HG03457 (cell line): ENCODE measurements at regions not wholly inside any gene's neighbourhood (a gene's known extent, or its start where the extent isn't known, plus 50 kb on each side); places are given as distances from the start of the nearest gene placed in this dataset.
A peak's percentile ranks its signal among the peaks of the same experiment; 100 is the strongest.
"Not testable (repeated sequence)": the region's sequence is repeated elsewhere in the genome, so short reads cannot be mapped to it uniquely, and the experiment has no call there.

Experiments
- ATAC-seq: cut with Tn5 transposase; IDR thresholded peaks from one replicate; pipeline ENCODE4 v1.9.1; 2021; ENCODE audit warnings: moderate number of reproducible peaks; ENCODE audit not compliant: unreplicated experiment

DNA sequence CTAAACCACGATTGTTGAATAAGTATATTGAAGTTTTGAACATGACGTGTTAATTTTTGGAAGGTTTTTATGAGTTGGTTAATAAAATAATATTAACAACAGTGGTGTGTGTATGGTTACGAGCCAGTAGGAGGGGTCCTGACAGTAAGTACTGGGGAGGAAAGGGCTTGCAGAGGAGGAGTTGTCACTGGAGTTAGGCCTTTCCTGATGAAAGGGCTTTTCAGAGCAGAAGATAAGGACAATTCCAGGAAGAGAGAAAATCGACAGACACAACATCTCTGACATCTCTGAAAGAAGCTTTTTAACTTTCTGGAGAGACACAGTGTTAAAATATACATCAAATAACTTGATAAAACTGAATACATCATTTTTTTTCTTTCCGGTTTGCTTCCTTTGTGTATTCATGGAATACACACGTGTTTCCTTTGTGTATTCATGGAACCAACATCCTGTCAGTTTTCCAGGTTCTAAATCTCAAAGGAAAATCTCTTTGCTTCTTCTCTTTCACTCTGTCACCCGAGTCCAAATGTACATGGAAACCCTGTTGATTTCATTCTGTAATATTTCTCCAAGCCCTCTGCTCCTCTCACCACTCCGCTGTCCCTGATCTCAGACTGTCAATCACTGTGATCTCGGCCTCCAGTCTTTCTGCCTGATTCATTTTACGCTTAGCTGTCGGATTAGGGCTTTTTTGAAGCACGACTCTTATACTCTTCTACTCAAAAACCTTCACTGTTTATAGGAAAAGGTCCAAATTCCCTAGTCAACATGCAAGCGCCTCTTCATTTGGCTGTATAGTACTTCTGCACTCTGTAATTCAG, 374.4 kb downstream of the DLEU7 start:
- ATAC-seq: no peak

DNA sequence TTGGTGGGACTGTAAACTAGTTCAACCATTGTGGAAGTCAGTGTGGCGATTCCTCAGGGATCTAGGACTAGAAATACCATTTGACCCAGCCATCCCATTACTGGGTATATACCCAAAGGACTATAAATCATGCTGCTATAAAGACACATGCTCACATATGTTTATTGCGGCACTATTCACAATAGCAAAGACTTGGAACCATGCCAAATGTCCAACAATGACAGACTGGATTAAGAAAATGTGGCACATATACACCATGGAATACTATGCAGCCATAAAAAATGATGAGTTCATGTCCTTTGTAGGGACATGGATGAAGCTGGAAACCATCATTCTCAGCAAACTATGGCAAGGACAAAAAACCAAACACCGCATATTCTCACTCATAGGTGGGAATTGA, 370.4 kb downstream of the DLEU7 start:
- ATAC-seq: not testable (repeated sequence)

DNA sequence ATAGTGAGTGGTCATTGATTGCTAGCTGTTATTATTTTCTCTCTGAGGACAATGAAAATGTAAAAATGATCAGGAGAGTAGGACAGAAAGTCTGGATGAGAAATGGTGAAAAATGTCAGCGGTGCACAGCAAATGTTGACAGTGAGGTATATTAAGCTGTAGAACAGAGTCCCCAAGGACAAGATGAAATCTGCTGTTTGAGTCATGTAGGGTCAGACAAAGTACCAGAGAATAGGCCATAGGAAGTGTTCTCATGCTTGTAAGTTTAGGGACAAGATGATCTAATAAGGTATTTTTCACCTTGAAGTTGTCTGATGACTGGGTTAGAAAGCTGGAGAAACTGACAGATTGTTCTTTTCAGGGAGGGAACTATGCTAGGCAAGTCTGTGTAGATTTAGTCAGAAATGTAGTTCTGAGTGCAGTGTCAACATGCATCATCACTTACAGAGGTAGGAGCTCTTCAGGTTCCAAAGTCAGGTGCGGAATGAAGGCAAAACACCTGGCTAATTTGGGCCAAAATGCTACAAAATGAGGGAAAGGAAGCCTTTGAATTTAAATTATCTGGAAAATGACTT, 369.3 kb downstream of the DLEU7 start:
- no peak for ATAC-seq

DNA sequence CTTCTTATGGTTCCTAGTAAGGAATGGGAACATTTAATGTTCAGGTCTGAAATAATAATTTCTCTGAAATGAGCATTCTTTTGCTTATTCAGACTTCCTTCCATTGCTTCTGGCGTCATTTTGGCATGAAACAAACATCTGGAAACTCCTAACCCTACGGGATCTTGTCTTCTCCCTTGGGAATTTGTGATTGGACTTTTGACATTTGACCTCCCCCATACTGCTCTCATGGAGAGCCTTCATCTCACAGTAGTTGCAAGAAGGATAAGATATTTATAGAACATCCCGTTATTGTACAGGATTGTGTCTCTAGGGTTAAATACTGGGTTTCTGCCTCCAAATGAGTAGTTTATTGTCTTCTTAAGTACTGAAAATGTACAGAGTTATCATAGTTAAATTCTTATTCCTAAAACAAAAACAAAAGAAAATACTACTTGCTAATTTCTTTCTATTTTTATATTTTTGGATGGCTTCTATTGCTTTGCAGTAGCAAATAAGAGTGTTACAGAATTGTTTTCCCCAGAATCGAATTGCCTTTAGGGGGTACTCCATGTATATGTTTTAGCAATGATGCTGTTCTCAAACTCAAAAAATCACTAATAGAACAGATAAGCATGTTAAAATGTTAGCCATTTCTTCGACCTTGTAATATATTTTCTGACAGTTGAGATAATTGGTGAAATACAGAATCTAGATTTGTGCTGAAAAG, 366.8 kb downstream of the DLEU7 start:
- no peak for ATAC-seq

DNA sequence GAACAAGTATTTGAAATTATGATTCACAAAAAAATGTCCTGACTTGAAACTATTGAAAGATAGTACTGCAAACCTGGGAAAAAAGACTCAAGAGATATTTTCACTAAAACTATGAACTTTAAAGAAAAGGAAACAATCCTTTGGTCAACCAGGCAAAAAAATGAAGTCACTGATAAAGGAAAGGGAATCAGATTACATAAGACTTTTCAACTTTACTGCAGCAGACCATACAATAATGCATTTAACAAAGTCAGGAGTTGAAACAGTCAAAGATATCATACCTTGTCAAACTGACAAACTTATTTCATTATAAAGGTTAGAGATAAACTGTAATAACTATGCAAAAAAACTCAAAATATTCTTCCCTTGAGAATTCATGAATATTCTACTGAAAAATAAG, 361.6 kb downstream of the DLEU7 start:
- ATAC-seq: no peak

DNA sequence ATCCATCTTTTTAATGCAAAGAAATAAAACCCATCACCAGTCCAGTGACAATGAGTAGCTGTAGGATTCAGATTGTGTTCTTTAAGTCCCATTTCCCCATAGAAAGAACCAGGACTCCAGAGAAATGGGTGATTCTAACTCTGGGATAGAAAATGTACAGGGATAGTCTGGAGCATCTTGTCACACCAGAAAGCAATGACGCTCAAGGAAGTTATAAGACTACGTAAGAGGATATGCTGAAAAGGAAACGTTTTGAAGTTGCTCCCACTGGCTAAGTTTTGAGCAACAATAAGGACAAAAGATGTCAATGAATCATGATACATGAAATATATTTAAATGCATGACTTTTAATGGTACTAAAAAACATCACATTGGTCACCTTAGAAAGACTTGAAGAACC, 360.1 kb downstream of the DLEU7 start:
- ATAC-seq: no peak

DNA sequence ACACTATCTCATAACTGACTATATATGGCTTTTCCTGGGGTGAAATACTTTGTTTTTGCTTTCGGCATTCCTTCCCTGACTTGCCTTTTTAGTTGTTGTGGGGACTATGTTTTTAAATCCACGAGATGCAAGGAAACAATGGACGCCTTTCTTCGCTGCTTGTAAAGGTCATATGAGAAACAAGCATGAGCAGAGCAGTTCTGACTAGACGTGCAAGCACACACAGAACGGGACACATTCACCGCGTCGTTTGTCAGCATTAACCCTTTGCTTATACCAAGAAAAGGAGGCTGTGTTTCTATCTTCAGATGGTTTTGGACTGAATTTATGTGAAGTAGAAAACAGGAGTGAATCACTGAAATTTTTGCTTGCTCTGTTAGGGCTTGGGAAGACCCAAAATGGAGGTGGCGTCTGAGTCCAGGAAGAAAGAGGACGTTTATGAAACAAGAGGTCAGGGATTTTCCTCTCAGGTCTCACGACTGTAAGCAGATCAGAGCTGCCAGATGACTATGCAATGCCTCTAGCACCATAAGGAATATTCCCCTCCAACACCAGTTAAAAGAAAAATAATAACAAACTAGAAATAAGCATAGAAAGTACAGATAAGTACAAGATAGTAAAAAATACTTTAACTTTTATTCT, 358.9 kb downstream of the DLEU7 start:
- no peak for ATAC-seq

DNA sequence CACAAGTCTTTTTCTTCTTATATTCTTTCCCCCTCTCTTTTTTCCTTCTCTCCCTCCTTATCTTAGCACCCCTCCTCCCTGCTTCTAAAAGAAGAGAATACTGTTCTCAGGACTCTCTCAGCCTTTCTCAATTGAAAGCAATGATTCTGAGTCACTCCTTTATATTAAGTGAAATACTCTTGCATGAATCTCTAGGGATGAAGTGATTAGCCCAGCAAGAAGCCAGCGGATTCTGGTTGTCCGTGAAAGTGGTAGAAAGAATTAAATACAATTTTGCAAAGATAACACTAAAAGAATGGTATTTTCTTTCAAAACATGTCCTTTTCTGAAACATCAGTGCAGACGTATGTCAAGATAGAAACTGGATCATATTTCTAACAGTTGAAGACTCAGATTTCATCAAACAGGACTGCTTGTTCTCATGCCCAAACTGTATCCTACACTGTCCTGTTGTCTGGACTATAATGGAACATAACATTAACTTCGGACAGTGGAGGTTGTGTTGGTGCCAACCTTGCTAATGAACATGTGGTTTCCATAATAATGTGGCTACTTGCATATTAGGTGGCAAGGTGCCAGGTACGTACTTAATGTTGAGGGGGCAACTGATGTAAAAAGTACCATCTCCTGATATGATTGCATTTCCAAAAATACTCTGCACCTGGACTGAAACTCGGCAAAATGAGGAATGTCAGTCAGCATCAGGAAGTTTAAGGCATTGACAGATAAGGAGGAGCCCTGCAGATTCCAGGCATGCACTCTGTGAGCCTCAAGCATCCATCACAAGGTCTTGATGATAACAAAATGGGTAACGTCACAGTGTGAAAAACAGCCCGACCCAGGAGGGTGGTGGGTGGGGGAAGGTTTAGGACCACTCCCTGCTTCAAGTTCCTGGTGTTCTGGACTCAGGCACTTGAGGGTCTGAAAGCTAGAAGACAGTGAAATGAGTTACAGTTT, 357.2 kb downstream of the DLEU7 start:
- ATAC-seq: no peak

DNA sequence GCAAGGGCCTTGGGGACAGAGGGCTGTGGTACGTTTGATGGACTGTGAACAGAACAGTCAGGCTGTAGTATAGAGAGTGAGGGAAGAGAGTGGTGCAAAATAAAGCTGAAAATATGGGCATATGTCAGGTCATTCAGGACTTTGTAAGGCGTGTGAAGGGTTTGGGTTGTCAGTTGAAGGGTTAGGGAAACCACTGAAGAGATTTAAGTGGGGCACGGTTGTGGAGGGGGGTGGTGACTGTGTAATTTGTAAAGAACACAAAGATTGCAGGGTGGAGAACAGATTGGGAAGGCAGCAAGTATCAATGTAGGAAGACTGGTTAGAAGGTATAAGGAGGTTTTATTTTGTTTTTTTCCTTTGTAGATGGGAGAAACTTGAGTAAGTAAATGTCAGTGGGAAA, 349.8 kb downstream of the DLEU7 start:
- ATAC-seq: no peak

DNA sequence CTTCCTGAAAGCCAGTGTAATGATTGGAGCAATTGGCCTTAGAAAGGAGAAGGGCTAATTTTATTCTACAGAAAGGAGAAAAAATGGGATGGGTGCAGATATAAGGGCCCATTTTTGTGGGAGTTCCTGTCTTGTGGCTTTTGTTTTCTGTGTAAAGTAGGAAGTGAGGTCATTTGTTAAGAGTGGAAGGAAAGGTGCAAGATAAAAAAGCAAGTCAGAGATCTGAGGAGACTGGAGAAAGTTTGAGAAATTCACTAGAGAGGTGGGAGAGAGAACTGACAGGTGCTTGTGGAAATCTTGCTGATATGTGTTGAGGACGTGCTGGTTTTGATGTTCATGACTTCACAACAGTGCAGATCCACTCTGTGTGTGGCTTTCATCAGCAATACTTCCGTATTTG, 349.4 kb downstream of the DLEU7 start:
- ATAC-seq: no peak

DNA sequence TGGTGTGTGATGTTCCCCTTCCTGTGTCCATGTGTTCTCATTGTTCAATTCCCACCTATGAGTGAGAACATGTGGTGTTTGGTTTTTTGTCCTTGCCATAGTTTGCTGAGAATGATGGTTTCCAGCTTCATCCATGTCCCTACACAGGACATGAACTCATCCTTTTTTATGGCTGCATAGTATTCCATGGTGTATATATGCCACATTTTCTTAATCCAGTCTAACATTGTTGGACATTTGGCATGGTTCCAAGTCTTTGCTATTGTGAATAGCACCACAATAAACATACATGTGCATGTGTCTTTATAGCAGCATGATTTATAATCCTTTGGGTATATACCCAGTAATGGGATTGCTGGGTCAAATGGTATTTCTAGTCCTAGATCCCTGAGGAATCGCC, 340.3 kb downstream of the DLEU7 start:
- ATAC-seq: not testable (repeated sequence)

DNA sequence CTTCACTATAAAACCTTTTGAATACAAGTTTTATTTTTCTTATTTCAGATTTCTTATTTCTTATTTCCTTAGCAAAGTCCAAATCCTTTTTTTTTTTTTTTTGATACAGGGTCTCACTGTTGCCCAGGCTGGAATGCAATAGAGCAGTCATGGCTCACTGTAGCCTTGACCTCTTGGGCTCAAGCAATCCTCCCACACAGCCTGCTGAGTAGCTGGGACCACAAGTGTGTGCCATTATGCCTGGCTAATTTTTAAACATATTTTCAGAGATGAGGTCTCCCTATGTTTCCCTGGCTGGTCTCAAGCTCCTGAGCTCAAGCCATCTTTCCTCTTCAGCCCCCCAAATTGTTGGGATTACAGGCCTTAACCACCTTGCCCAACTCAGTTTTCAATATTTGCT, 334.3 kb downstream of the DLEU7 start:
- ATAC-seq: no peak

DNA sequence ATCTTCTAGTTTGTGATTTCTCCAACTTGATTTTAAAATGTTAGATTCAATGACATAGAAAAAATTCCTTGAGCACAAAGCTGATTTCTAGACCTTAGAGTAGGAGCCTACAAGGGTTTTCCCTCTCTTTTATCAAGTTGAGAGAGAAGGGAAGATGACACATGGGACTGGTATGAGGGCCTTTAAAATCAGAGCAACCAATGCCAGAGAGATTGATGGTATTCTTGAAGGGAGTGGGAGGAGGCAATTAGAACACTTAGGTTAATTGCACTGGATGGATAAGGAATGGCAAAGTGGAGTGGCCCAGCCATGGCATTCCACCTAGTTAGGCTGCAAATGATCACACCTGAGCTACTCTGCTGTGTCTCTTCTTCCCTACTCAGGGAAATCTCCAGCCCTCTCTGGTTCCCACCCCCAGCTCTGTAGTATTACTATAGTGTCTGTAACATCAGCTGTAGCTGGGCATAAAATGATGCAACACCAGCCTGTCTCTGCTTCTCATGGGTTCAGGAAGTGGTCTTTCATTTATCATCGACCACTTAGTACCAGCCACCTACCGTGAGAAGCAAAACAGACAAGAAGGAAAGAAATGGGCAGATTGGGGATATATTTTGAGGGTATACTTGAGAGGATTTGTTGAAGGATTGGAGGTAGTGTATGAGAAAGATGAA, 333.6 kb downstream of the DLEU7 start:
- no peak for ATAC-seq

DNA sequence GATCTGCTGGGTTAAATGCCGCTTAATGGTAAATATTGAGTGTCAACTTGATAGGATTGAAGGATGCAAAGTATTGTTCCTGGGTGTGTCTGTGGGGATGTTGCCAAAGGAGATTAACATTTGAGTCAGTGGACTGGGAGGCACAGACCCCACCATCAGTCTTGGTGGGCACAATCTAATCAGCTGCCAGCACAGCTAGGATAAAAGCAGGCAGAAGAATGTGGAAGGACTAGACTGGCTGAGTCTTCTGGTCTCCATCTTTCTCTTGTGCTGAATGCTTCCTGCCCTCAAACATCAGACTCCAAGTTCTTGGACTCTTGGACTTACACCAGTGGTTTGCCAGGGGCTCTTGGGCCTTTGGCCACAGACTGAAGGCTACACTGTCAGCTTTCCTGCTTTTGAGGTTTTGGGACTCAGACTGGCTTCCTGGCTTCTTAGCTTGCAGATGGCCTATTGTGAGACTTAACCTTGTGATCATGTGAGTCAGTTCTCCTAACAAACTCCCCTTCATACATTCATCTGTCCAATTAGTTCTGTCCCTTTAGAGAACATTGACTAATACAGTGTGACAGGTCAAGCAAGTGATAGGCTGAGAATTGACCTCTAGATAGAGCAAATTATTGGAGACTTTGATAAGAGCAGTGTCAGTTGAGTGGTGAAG, 332.5 kb downstream of the DLEU7 start:
- not testable (repeated sequence) for ATAC-seq

DNA sequence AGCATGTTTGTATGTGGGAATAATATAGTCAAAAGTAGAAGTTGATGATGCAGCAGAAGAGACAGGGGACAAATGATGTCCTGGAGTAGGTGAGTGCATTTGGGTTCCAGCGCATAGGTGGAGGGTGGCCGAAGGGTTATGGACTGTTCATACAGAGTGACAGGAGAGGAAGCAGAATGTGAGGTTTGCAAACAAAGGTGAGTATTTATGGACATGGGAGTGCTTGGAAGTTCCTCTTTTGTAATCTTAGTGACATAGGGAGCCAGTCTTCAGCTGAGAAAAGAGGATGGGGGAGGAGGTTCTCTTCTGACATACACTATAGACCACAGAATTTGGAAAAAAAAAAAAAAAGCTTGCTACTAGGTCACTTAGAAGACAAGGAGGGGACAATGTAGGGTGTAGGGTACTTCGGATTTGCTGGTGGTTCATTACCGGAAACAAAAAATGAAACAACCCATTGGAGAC, 331.6 kb downstream of the DLEU7 start:
- peak; percentile 46 for ATAC-seq

DNA sequence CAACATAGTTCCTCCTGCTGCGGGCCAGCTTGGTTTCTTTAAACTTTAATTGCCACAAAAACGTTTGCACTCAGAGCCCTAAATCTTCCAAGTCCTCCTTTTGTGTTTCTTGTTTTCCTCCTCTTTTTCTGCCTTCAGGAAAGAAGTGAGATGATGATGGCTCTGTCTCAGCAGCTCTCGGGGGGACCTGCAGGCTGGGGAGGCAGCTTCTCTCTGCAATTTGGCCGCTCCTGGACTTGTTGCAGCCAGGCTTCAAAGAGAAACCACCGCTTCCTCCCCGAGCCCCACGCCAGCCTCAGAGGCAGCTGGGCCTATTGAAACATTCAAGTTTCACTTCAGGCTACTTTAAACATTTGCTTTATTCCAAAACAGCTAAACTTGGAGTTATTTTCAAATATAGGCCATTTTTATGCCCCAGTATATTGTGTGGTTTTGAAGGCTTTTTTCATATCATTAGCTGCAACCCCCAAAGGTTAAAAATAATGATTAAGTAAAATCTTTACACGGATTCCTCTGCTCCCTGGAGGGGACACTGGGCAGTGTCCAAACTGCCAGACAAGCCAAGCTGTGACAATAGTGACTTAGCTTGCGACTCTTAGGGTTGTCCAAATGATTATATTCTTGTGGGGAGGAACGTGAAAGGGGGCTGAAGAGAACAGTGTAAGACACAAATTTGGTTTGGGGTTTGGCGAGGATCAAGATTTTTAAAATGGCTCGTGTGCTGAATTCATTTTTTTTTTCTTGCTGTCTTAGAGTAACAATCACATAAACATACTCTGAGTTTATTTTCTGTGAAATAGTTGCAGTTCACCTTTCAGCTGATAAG, 330.8 kb downstream of the DLEU7 start:
- peak; percentile 81 for ATAC-seq

DNA sequence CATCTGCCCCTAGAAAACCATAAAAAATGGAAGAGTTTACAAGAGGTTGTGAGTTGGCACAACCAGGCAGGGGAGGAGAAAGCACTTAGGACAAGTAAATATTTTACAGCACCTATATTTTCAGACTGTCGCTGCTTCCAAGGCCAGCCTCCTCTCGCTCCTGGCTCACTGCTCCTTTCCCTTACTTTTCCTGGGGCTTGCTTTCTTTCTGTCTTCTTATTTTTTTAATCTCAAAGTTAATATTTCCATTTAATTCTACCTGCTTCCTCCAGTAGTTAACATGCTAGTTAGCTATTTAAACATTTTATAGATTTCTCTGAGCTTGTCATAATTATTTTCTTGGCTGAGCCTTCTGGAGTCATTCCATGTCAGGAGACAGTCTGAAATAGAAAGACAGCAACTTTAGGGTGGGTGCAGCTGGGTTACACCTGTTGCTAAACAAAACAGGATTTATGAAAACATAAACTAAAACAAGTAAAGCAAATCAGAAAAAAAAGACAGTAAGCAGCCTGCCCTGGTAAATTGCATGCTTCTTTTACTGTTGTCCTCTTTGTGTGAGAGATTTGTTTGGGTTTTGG, 330.1 kb downstream of the DLEU7 start:
- no peak for ATAC-seq

DNA sequence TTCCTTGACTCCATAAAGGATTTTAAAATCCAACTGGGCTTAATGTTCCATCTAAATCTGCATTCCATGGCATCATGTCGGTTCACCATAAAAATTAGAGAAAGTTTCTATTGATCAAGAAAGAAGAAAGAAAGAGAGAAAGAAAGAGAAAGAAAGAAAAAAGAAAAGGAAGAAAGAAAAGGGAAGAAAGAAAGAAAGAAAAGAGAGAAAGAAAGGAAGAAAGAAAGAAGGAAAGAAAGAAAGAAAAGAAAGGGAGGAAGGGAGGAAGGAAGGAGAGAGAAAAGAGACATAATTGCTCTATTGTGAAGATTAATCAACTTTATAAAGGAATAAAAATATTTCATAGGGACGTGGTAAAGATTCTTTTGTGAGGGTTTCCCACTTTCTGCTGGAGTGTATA, 329.2 kb downstream of the DLEU7 start:
- ATAC-seq: no peak
